ENCODE measurements at regions not wholly inside any gene's neighbourhood (a gene's known extent, or its start where the extent isn't known, plus 50 kb on each side); places are given as distances from the start of the nearest gene placed in this dataset.

- TF ChIP-seq CTCF (conservative IDR thresholded peaks at IDR 0.05; ENCODE audit: low read length) (no peak), EZH2phosphoT487 (IDR thresholded peaks at IDR 0.05; ENCODE audit: borderline replicate concordance) (no peak)
These were observed 64.3 kb downstream of the ELAPOR2 start for GRCh38 chr7:86995052-86995725.
